Panc1 (cell line): ENCODE measurements at regions not wholly inside any gene's neighbourhood (a gene's known extent, or its start where the extent isn't known, plus 50 kb on each side); places are given as distances from the start of the nearest gene placed in this dataset.

ENCODE experiments used
- ATAC-seq: fragments of 200-7000 bp; cut with Tn5 transposase; 2 replicates; pipeline ENCODE4 v1.9.1; 2020; ENCODE audit warnings: mild to moderate bottlenecking, moderate library complexity
- BruUV-seq: library from RNA; stranded (reverse); fragments of 400-500 nt; replicated peaks from 2 replicates; lab custom pipeline; 2021; lab: Mats Ljungman, UMichigan
- CTCF ChIA-PET: fragments of 300-600 bp; sonication (Branson Sonifier 250); formaldehyde crosslinking; loops from one replicate; lab custom pipeline; 2022; ENCODE audit warnings: antibody characterized with exemption; lab: Charles Lee
- POLR2A ChIA-PET: fragments of 300-600 bp; sonication (Branson Sonifier 250); formaldehyde crosslinking; loops from one replicate; lab custom pipeline; 2022; ENCODE audit warnings: antibody characterized with exemption; lab: Charles Lee
- DNase-seq: peaks from one replicate; pipeline ENCODE4 v3.0.0-alpha.2; 2010; ENCODE audit warnings: low read depth, low spot score
- H3K27ac ChIP-seq: 2 replicates; pipeline ENCODE4 v1.5.1; 2011; ENCODE audit warnings: mild to moderate bottlenecking, low read length, inconsistent platforms
- H3K27me3 ChIP-seq: fragments of 200-500 bp; sonication (Bioruptor generic); 2 replicates; pipeline ENCODE4 v1.6.0; 2014; ENCODE audit warnings: low read length, inconsistent platforms; ENCODE audit not compliant: control insufficient read depth, insufficient read depth
- H3K36me3 ChIP-seq: fragments of 200-500 bp; sonication (Bioruptor generic); 2 replicates; pipeline ENCODE4 v1.5.1; 2014; ENCODE audit warnings: inconsistent platforms, mild to moderate bottlenecking, low read length, moderate library complexity; ENCODE audit not compliant: control insufficient read depth, insufficient read depth
- H3K4me1 ChIP-seq: 2 replicates; pipeline ENCODE4 v1.5.1; 2011; ENCODE audit warnings: inconsistent platforms, mild to moderate bottlenecking, low read length, moderate library complexity; ENCODE audit not compliant: control insufficient read depth, insufficient read depth
- H3K4me3 ChIP-seq, 2 experiments: 2 replicates each; pipeline ENCODE4 v1.5.1; 2011 to 2012; ENCODE audit warnings: low read depth in 2 of 2, low read length in 2 of 2, mild to moderate bottlenecking in 2 of 2, inconsistent platforms in 1 of 2, moderate library complexity in 1 of 2
- H3K9me3 ChIP-seq: fragments of 200-500 bp; sonication (Bioruptor generic); 2 replicates; pipeline ENCODE4 v1.5.1; 2014; ENCODE audit warnings: low read depth, mild to moderate bottlenecking, inconsistent platforms, low read length, moderate library complexity; ENCODE audit not compliant: control insufficient read depth, insufficient read depth
- CTCF ChIP-seq: fragments of 450-650 bp; IDR thresholded peaks from 2 replicates; pipeline ENCODE4 v1.5.1; 2017; ENCODE audit warnings: mild to moderate bottlenecking
- POLR2AphosphoS5 ChIP-seq: IDR thresholded peaks from 2 replicates; pipeline ENCODE4 v1.6.1; 2012; ENCODE audit warnings: mild to moderate bottlenecking, low read depth, low read length, moderate library complexity
- REST ChIP-seq, 2 experiments: IDR thresholded peaks; 2 replicates each; pipeline ENCODE4 v1.6.1; 2011 to 2012; ENCODE audit warnings: low read depth in 2 of 2, control low read depth in 1 of 2, low read length in 1 of 2, mild to moderate bottlenecking in 1 of 2, moderate library complexity in 1 of 2; ENCODE audit not compliant: insufficient read depth in 1 of 2
- SIN3A ChIP-seq: IDR thresholded peaks from 2 replicates; pipeline ENCODE4 v1.6.1; 2012; ENCODE audit warnings: low read depth, mild to moderate bottlenecking, low read length, moderate library complexity, borderline replicate concordance; ENCODE audit not compliant: insufficient read depth
- TCF7L2 ChIP-seq: IDR thresholded peaks from 2 replicates; pipeline ENCODE4 v1.6.1; 2011; ENCODE audit warnings: mild to moderate bottlenecking, low read depth, low read length, inconsistent platforms
- in situ Hi-C: cut with HindIII; loops from 2 replicates; pipeline ENCODE4 v1.10.0; 2016; ENCODE audit warnings: low sequenced_read_pairs, low pct_unique_long_range_greater_than_20kb
- intact Hi-C: fragments of 100-400 bp; cut with micrococcal nuclease; formaldehyde crosslinking; loops from one replicate; pipeline ENCODE4 v1.10.0; 2022; ENCODE audit not compliant: unreplicated experiment

GRCh38 chr18:2354292-2354691 is 217.0 kb downstream of the METTL4 start:
- no peak overlapping the region for H3K27ac ChIP-seq
- no TSS peak for BruUV-seq
- in situ Hi-C loops, result no loop called here
- CTCF ChIA-PET, result no interaction called here
- no peaks in the 10 kb centered on the region for H3K9me3 ChIP-seq
- no peak overlapping the region for H3K4me3 ChIP-seq
- no peaks in the 10 kb centered on the region for H3K4me1 ChIP-seq
- POLR2A ChIA-PET, result no interaction called here
- no peaks in the 10 kb centered on the region for H3K36me3 ChIP-seq
- TF ChIP-seq REST (IDR thresholded peaks at IDR 0.05; ENCODE audit: insufficient read depth in 1 of 2, low read depth in 2 of 2, low read length in 1 of 2) (no peak), CTCF (no peak), POLR2AphosphoS5 (no peak), TCF7L2 (no peak), SIN3A (no peak)
- H3K27me3 ChIP-seq, result no peaks in the 10 kb centered on the region
- intact Hi-C loops, result no loop called here
- DNase-seq (no peak), ATAC-seq (no peak)

GRCh38 chr18:2356906-2357305 is 214.4 kb downstream of the METTL4 start:
- no TSS peak for BruUV-seq
- in situ Hi-C loops, result no loop called here
- TF ChIP-seq REST (IDR thresholded peaks at IDR 0.05; ENCODE audit: insufficient read depth in 1 of 2, low read depth in 2 of 2, low read length in 1 of 2) (no peak), TCF7L2 (no peak), CTCF (no peak), POLR2AphosphoS5 (no peak), SIN3A (no peak)
- H3K27me3 ChIP-seq, result no peaks in the 10 kb centered on the region
- DNase-seq, result no peak
- H3K4me3 ChIP-seq, result no peak overlapping the region
- no peaks in the 10 kb centered on the region for H3K36me3 ChIP-seq
- intact Hi-C loops, result no loop called here
- ATAC-seq, result no peak
- CTCF ChIA-PET, result no interaction called here
- no peaks in the 10 kb centered on the region for H3K4me1 ChIP-seq
- no peak overlapping the region for H3K27ac ChIP-seq
- POLR2A ChIA-PET, result no interaction called here
- no peaks in the 10 kb centered on the region for H3K9me3 ChIP-seq
